Stimulated activated naive CD8-positive, alpha-beta T cell treated with anti-CD3 and anti-CD28 coated beads, Interleukin-15, Interleukin-2, amounts not matched to agents 100 ng/mL and 50 ng/mL, for 24 hours (primary cell): ENCODE measurements at regions not wholly inside any gene's neighbourhood (a gene's known extent, or its start where the extent isn't known, plus 50 kb on each side); places are given as distances from the start of the nearest gene placed in this dataset.

Source experiments
- H3K27ac Mint-ChIP-seq: one replicate; pipeline ENCODE4 v1.8.0; 2021; ENCODE audit warnings: mild to moderate bottlenecking, mixed read lengths
- H3K27me3 Mint-ChIP-seq: one replicate; pipeline ENCODE4 v1.8.0; 2021; ENCODE audit warnings: mixed read lengths
- H3K36me3 Mint-ChIP-seq: one replicate; pipeline ENCODE4 v1.8.0; 2021; ENCODE audit warnings: low read depth, mixed read lengths
- H3K4me1 Mint-ChIP-seq: one replicate; pipeline ENCODE4 v1.8.0; 2021; ENCODE audit warnings: low read depth, mixed read lengths
- H3K4me3 Mint-ChIP-seq: one replicate; pipeline ENCODE4 v1.8.0; 2021; ENCODE audit warnings: mild to moderate bottlenecking, mixed read lengths
- H3K9me3 Mint-ChIP-seq: one replicate; pipeline ENCODE4 v1.8.0; 2021; ENCODE audit warnings: mixed read lengths

GRCh38 chr4:176435901-176436292 is 116.1 kb downstream of the SPCS3 start:
- peaks cover 6% of the 10 kb centered on the region for H3K4me1 Mint-ChIP-seq
- no peaks in the 10 kb centered on the region for H3K36me3 Mint-ChIP-seq
- no peak overlapping the region for H3K27ac Mint-ChIP-seq
- H3K9me3 Mint-ChIP-seq, result no peaks in the 10 kb centered on the region
- no peak overlapping the region for H3K4me3 Mint-ChIP-seq
- no peaks in the 10 kb centered on the region for H3K27me3 Mint-ChIP-seq

- H3K27me3 Mint-ChIP-seq, result no peaks in the 10 kb centered on the region
- no peak overlapping the region for H3K4me3 Mint-ChIP-seq
- no peaks in the 10 kb centered on the region for H3K36me3 Mint-ChIP-seq
- H3K9me3 Mint-ChIP-seq, result no peaks in the 10 kb centered on the region
- H3K4me1 Mint-ChIP-seq, result peaks cover 6% of the 10 kb centered on the region
- H3K27ac Mint-ChIP-seq, result no peak overlapping the region
Measured at GRCh38 chr4:176436293-176436973, 116.7 kb downstream of the SPCS3 start.

- Mint-ChIP-seq H3K9me3 (no peaks in the 10 kb centered on the region), H3K27me3 (no peaks in the 10 kb centered on the region), H3K4me3 (no peak overlapping the region), H3K27ac (no peak overlapping the region), H3K4me1 (peaks cover 6% of the 10 kb centered on the region), H3K36me3 (no peaks in the 10 kb centered on the region)
Measured at GRCh38 chr4:176437756-176438155, 118.0 kb downstream of the SPCS3 start.

GRCh38 chr4:176438401-176438800 is 118.6 kb downstream of the SPCS3 start:
- no peaks in the 10 kb centered on the region for H3K9me3 Mint-ChIP-seq
- peaks cover 6% of the 10 kb centered on the region for H3K4me1 Mint-ChIP-seq
- no peaks in the 10 kb centered on the region for H3K27me3 Mint-ChIP-seq
- H3K4me3 Mint-ChIP-seq, result no peak overlapping the region
- H3K36me3 Mint-ChIP-seq, result no peaks in the 10 kb centered on the region
- H3K27ac Mint-ChIP-seq, result no peak overlapping the region

GRCh38 chr4:176439611-176440010 is 119.8 kb downstream of the SPCS3 start:
- Mint-ChIP-seq H3K36me3 (no peaks in the 10 kb centered on the region), H3K27ac (no peak overlapping the region), H3K9me3 (no peaks in the 10 kb centered on the region), H3K27me3 (no peaks in the 10 kb centered on the region), H3K4me3 (no peak overlapping the region), H3K4me1 (peaks cover 6% of the 10 kb centered on the region)

GRCh38 chr4:176440698-176441097 is 120.9 kb downstream of the SPCS3 start:
- H3K4me3 Mint-ChIP-seq, result no peak overlapping the region
- H3K27ac Mint-ChIP-seq, result no peak overlapping the region
- peaks cover 6% of the 10 kb centered on the region for H3K4me1 Mint-ChIP-seq

GRCh38 chr4:176441594-176441993 is 121.8 kb downstream of the SPCS3 start:
- Mint-ChIP-seq H3K4me1 (peaks cover 5% of the 10 kb centered on the region), H3K36me3 (no peaks in the 10 kb centered on the region), H3K9me3 (no peaks in the 10 kb centered on the region), H3K27ac (no peak overlapping the region), H3K27me3 (no peaks in the 10 kb centered on the region), H3K4me3 (no peak overlapping the region)

More at GRCh38 chr4:176440698-176441097, 120.9 kb downstream of the SPCS3 start:
- Mint-ChIP-seq H3K27me3 (no peaks in the 10 kb centered on the region), H3K36me3 (no peaks in the 10 kb centered on the region), H3K9me3 (no peaks in the 10 kb centered on the region)

- H3K27me3 Mint-ChIP-seq, result no peaks in the 10 kb centered on the region
- H3K4me1 Mint-ChIP-seq, result no peaks in the 10 kb centered on the region
- H3K9me3 Mint-ChIP-seq, result no peaks in the 10 kb centered on the region
- no peak overlapping the region for H3K4me3 Mint-ChIP-seq
- no peaks in the 10 kb centered on the region for H3K36me3 Mint-ChIP-seq
- no peak overlapping the region for H3K27ac Mint-ChIP-seq
Measured at GRCh38 chr4:176443117-176443516, 123.4 kb downstream of the SPCS3 start.

GRCh38 chr4:176443646-176444409 is 124.1 kb downstream of the SPCS3 start:
- no peak overlapping the region for H3K4me3 Mint-ChIP-seq
- H3K27ac Mint-ChIP-seq, result no peak overlapping the region
- no peaks in the 10 kb centered on the region for H3K36me3 Mint-ChIP-seq
- no peaks in the 10 kb centered on the region for H3K27me3 Mint-ChIP-seq
- H3K9me3 Mint-ChIP-seq, result no peaks in the 10 kb centered on the region
- H3K4me1 Mint-ChIP-seq, result no peaks in the 10 kb centered on the region

GRCh38 chr4:176444741-176445140 is 125.0 kb downstream of the SPCS3 start:
- Mint-ChIP-seq H3K4me1 (no peaks in the 10 kb centered on the region), H3K27me3 (no peaks in the 10 kb centered on the region), H3K9me3 (no peaks in the 10 kb centered on the region), H3K4me3 (no peak overlapping the region), H3K36me3 (no peaks in the 10 kb centered on the region), H3K27ac (no peak overlapping the region)

GRCh38 chr4:176448761-176449160 is 129.0 kb downstream of the SPCS3 start:
- Mint-ChIP-seq H3K27me3 (no peaks in the 10 kb centered on the region), H3K4me1 (no peaks in the 10 kb centered on the region), H3K9me3 (no peaks in the 10 kb centered on the region), H3K27ac (no peak overlapping the region), H3K4me3 (no peak overlapping the region), H3K36me3 (no peaks in the 10 kb centered on the region)

- H3K27me3 Mint-ChIP-seq, result no peaks in the 10 kb centered on the region
- H3K4me3 Mint-ChIP-seq, result no peak overlapping the region
- no peak overlapping the region for H3K27ac Mint-ChIP-seq
- H3K9me3 Mint-ChIP-seq, result peaks cover 6% of the 10 kb centered on the region
- H3K4me1 Mint-ChIP-seq, result no peaks in the 10 kb centered on the region
- H3K36me3 Mint-ChIP-seq, result no peaks in the 10 kb centered on the region
Measured at GRCh38 chr4:176451443-176451842, 131.7 kb downstream of the SPCS3 start.

- Mint-ChIP-seq H3K9me3 (peaks cover 6% of the 10 kb centered on the region), H3K4me1 (no peaks in the 10 kb centered on the region), H3K36me3 (no peaks in the 10 kb centered on the region), H3K4me3 (no peak overlapping the region), H3K27ac (no peak overlapping the region), H3K27me3 (no peaks in the 10 kb centered on the region)
Measured at GRCh38 chr4:176453079-176453478, 133.3 kb downstream of the SPCS3 start.

GRCh38 chr4:176453658-176454057 is 133.9 kb downstream of the SPCS3 start:
- H3K27ac Mint-ChIP-seq, result no peak overlapping the region
- H3K9me3 Mint-ChIP-seq, result peaks cover 6% of the 10 kb centered on the region
- no peak overlapping the region for H3K4me3 Mint-ChIP-seq
- H3K27me3 Mint-ChIP-seq, result no peaks in the 10 kb centered on the region
- H3K36me3 Mint-ChIP-seq, result no peaks in the 10 kb centered on the region
- H3K4me1 Mint-ChIP-seq, result no peaks in the 10 kb centered on the region

GRCh38 chr4:176464748-176465147 is 145.0 kb downstream of the SPCS3 start:
- Mint-ChIP-seq H3K4me1 (no peaks in the 10 kb centered on the region), H3K4me3 (no peak overlapping the region), H3K9me3 (peaks cover 15% of the 10 kb centered on the region), H3K27ac (no peak overlapping the region), H3K27me3 (no peaks in the 10 kb centered on the region), H3K36me3 (no peaks in the 10 kb centered on the region)

GRCh38 chr4:176467001-176467400 is 147.2 kb downstream of the SPCS3 start:
- peaks cover 15% of the 10 kb centered on the region for H3K9me3 Mint-ChIP-seq
- no peaks in the 10 kb centered on the region for H3K27me3 Mint-ChIP-seq
- H3K4me1 Mint-ChIP-seq, result no peaks in the 10 kb centered on the region
- no peaks in the 10 kb centered on the region for H3K36me3 Mint-ChIP-seq
- no peak overlapping the region for H3K4me3 Mint-ChIP-seq
- H3K27ac Mint-ChIP-seq, result no peak overlapping the region
